Breast epithelium (tissue), 3 donors: ENCODE measurements at regions not wholly inside any gene's neighbourhood (a gene's known extent, or its start where the extent isn't known, plus 50 kb on each side); places are given as distances from the start of the nearest gene placed in this dataset.

Source experiments
- CTCF ChIP-seq, 3 donors: fragments of 450-650 bp; IDR thresholded peaks; one replicate each; pipeline ENCODE4 v1.5.1; 2016 to 2017; ENCODE audit warnings: antibody characterized with exemption in 3 of 3, mild to moderate bottlenecking in 3 of 3, moderate library complexity in 3 of 3
- POLR2A ChIP-seq: fragments of 450-650 bp; IDR thresholded peaks from one replicate; pipeline ENCODE4 v1.6.1; 2016; ENCODE audit warnings: antibody characterized with exemption, mild to moderate bottlenecking, moderate library complexity

GRCh38 chr5:15103864-15104263 lies 232.3 kb upstream of the ANKH start:
- no peak for TF ChIP-seq CTCF (IDR thresholded peaks at IDR 0.05)
- no peak for TF ChIP-seq POLR2A
